GM12878 (cell line): ENCODE measurements at regions not wholly inside any gene's neighbourhood (a gene's known extent, or its start where the extent isn't known, plus 50 kb on each side); places are given as distances from the start of the nearest gene placed in this dataset.

Experiments
- IRF4 ChIP-seq: IDR thresholded peaks from 2 replicates; pipeline ENCODE4 v1.6.1; 2011; ENCODE audit warnings: low read depth, low read length
- JUND ChIP-seq: IDR thresholded peaks from 2 replicates; pipeline ENCODE4 v1.6.1; 2012; ENCODE audit warnings: low read depth, mild to moderate bottlenecking, low read length, improper control_type of control experiment, moderate library complexity
- MXI1 ChIP-seq: fragments of 150-350 bp; IDR thresholded peaks from 2 replicates; pipeline ENCODE4 v1.6.1; 2011; ENCODE audit warnings: low read depth, mild to moderate bottlenecking, inconsistent platforms, low read length, improper control_type of control experiment
- PML ChIP-seq: IDR thresholded peaks from 2 replicates; pipeline ENCODE4 v1.6.1; 2012; ENCODE audit warnings: low read length, inconsistent platforms
- SUZ12 ChIP-seq: fragments of 200-600 bp; sonication (generic); IDR thresholded peaks from one replicate; pipeline ENCODE4 v1.6.1; 2018; ENCODE audit warnings: antibody characterized with exemption, mild to moderate bottlenecking; ENCODE audit not compliant: unreplicated experiment
- TF ChIP-seq, protein P1 (sequence below): fragments of 450-650 bp; IDR thresholded peaks from 2 replicates; pipeline ENCODE4 v1.6.1; 2017; ENCODE audit warnings: mild to moderate bottlenecking, moderate library complexity
- TF ChIP-seq, protein P2 (sequence below): fragments of 450-650 bp; formaldehyde crosslinking; IDR thresholded peaks from 2 replicates; pipeline ENCODE4 v1.5.0; 2022; ENCODE audit warnings: mild to moderate bottlenecking, missing genetic modification characterization
- TF ChIP-seq, protein P3 (sequence below): fragments of 450-650 bp; IDR thresholded peaks from 2 replicates; pipeline ENCODE4 v1.6.1; 2018; ENCODE audit warnings: borderline replicate concordance, mild to moderate bottlenecking; ENCODE audit not compliant: partially characterized antibody

DNA sequence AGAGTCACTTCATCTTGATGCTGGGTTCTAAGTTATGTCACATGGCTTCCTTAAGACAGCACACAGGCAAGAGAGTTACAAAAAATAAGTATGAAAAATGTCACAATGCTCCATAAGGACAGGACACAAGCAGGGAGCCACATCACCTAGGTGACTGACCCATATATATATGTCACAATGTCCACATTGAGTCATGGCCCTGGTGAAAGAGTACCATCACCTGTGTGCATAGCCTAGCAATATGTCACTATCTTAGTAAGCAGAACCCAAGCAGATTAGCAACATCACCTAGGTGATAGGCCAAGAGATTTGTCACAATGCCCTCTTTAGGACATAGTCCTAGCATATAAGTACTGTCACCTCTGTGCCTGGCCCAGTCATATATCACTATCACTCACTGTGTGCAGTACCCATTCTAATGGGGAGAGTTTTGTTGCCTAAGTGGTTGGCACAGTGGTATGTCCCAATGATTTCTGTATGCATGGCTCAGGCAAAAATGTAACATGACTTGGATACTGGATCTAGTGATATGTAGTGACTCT, 1012.0 kb upstream of the AMELY start (continued):
- TF ChIP-seq, protein P1, sequence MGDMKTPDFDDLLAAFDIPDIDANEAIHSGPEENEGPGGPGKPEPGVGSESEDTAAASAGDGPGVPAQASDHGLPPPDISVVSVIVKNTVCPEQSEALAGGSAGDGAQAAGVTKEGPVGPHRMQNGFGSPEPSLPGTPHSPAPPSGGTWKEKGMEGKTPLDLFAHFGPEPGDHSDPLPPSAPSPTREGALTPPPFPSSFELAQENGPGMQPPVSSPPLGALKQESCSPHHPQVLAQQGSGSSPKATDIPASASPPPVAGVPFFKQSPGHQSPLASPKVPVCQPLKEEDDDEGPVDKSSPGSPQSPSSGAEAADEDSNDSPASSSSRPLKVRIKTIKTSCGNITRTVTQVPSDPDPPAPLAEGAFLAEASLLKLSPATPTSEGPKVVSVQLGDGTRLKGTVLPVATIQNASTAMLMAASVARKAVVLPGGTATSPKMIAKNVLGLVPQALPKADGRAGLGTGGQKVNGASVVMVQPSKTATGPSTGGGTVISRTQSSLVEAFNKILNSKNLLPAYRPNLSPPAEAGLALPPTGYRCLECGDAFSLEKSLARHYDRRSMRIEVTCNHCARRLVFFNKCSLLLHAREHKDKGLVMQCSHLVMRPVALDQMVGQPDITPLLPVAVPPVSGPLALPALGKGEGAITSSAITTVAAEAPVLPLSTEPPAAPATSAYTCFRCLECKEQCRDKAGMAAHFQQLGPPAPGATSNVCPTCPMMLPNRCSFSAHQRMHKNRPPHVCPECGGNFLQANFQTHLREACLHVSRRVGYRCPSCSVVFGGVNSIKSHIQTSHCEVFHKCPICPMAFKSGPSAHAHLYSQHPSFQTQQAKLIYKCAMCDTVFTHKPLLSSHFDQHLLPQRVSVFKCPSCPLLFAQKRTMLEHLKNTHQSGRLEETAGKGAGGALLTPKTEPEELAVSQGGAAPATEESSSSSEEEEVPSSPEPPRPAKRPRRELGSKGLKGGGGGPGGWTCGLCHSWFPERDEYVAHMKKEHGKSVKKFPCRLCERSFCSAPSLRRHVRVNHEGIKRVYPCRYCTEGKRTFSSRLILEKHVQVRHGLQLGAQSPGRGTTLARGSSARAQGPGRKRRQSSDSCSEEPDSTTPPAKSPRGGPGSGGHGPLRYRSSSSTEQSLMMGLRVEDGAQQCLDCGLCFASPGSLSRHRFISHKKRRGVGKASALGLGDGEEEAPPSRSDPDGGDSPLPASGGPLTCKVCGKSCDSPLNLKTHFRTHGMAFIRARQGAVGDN, result no peak
- TF ChIP-seq PML, result no peak
- no peak for TF ChIP-seq IRF4
- TF ChIP-seq JUND, result no peak
- no peak for TF ChIP-seq MXI1
- TF ChIP-seq, protein P2, sequence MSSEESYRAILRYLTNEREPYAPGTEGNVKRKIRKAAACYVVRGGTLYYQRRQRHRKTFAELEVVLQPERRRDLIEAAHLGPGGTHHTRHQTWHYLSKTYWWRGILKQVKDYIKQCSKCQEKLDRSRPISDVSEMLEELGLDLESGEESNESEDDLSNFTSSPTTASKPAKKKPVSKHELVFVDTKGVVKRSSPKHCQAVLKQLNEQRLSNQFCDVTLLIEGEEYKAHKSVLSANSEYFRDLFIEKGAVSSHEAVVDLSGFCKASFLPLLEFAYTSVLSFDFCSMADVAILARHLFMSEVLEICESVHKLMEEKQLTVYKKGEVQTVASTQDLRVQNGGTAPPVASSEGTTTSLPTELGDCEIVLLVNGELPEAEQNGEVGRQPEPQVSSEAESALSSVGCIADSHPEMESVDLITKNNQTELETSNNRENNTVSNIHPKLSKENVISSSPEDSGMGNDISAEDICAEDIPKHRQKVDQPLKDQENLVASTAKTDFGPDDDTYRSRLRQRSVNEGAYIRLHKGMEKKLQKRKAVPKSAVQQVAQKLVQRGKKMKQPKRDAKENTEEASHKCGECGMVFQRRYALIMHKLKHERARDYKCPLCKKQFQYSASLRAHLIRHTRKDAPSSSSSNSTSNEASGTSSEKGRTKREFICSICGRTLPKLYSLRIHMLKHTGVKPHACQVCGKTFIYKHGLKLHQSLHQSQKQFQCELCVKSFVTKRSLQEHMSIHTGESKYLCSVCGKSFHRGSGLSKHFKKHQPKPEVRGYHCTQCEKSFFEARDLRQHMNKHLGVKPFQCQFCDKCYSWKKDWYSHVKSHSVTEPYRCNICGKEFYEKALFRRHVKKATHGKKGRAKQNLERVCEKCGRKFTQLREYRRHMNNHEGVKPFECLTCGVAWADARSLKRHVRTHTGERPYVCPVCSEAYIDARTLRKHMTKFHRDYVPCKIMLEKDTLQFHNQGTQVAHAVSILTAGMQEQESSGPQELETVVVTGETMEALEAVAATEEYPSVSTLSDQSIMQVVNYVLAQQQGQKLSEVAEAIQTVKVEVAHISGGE, result no peak
- TF ChIP-seq, protein P3, sequence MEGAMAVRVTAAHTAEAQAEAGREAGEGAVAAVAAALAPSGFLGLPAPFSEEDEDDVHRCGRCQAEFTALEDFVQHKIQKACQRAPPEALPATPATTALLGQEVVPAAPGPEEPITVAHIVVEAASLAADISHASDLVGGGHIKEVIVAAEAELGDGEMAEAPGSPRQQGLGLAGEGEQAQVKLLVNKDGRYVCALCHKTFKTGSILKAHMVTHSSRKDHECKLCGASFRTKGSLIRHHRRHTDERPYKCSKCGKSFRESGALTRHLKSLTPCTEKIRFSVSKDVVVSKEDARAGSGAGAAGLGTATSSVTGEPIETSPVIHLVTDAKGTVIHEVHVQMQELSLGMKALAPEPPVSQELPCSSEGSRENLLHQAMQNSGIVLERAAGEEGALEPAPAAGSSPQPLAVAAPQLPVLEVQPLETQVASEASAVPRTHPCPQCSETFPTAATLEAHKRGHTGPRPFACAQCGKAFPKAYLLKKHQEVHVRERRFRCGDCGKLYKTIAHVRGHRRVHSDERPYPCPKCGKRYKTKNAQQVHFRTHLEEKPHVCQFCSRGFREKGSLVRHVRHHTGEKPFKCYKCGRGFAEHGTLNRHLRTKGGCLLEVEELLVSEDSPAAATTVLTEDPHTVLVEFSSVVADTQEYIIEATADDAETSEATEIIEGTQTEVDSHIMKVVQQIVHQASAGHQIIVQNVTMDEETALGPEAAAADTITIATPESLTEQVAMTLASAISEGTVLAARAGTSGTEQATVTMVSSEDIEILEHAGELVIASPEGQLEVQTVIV, result no peak
- TF ChIP-seq SUZ12, result no peak
